MCF 10A (cell line): ENCODE measurements at regions not wholly inside any gene's neighbourhood (a gene's known extent, or its start where the extent isn't known, plus 50 kb on each side); places are given as distances from the start of the nearest gene placed in this dataset.

ENCODE experiments used
- BruUV-seq: library from RNA; stranded (reverse); fragments of 400-500 nt; replicated peaks from 2 replicates; lab custom pipeline; 2021; lab: Mats Ljungman, UMichigan
- CTCF ChIA-PET: fragments of 300-600 bp; sonication (Branson Sonifier 250); formaldehyde crosslinking; extraction: SDS; loops from one replicate; lab custom pipeline; 2021; ENCODE audit warnings: antibody characterized with exemption, inconsistent platforms; lab: Yijun Ruan, JAX
- POLR2A ChIA-PET: fragments of 300-600, 350-650 bp; sonication (Branson Sonifier 250); formaldehyde crosslinking; extraction: SDS; loops from one replicate; lab custom pipeline; 2020; ENCODE audit warnings: antibody characterized with exemption, inconsistent platforms; lab: Yijun Ruan, JAX
- DNase-seq: peaks from one replicate; pipeline ENCODE4 v3.0.0-alpha.2; 2018; ENCODE audit not compliant: unreplicated experiment
- H3K27ac Mint-ChIP-seq: one replicate; pipeline ENCODE4 v1.8.0; 2022; ENCODE audit warnings: mild to moderate bottlenecking, low read depth, mixed read lengths; ENCODE audit not compliant: unreplicated experiment
- H3K27me3 Mint-ChIP-seq: one replicate; pipeline ENCODE4 v1.8.0; 2022; ENCODE audit warnings: mixed read lengths; ENCODE audit not compliant: insufficient read depth, unreplicated experiment
- H3K36me3 Mint-ChIP-seq: one replicate; pipeline ENCODE4 v1.8.0; 2022; ENCODE audit warnings: mild to moderate bottlenecking, moderate library complexity, mixed read lengths; ENCODE audit not compliant: insufficient read depth, unreplicated experiment
- H3K4me1 Mint-ChIP-seq: one replicate; pipeline ENCODE4 v1.8.0; 2022; ENCODE audit warnings: mixed read lengths; ENCODE audit not compliant: insufficient read depth, unreplicated experiment
- H3K4me3 Mint-ChIP-seq: one replicate; pipeline ENCODE4 v1.8.0; 2022; ENCODE audit warnings: mild to moderate bottlenecking, moderate library complexity, mixed read lengths; ENCODE audit not compliant: unreplicated experiment
- H3K9me3 Mint-ChIP-seq: one replicate; pipeline ENCODE4 v1.8.0; 2022; ENCODE audit warnings: mixed read lengths; ENCODE audit not compliant: unreplicated experiment
- CTCF ChIP-seq: fragments of 200-600 bp; IDR thresholded peaks from one replicate; pipeline ENCODE4 v1.8.0; 2022; ENCODE audit warnings: antibody characterized with exemption, mild to moderate bottlenecking; ENCODE audit not compliant: unreplicated experiment
- intact Hi-C: fragments of 100-400 bp; cut with micrococcal nuclease; formaldehyde crosslinking; loops from 2 replicates; pipeline ENCODE4 v1.14.1; 2022

- Mint-ChIP-seq H3K27me3 (no peaks in the 10 kb centered on the region), H3K4me3 (no peak overlapping the region), H3K4me1 (peaks cover 14% of the 10 kb centered on the region), H3K9me3 (no peaks in the 10 kb centered on the region), H3K36me3 (no peaks in the 10 kb centered on the region), H3K27ac (no peak overlapping the region)
- intact Hi-C loops, result no loop called here
- TF ChIP-seq CTCF, result no peak
- CTCF ChIA-PET, result interaction anchor here (0.7 to 2.6 kb wide), 3 partner anchors 19 to 390 kb away, joined by 3 to 10 read pairs (median 5); no protein-coding TSS in a partner anchor
- POLR2A ChIA-PET, result interaction anchor here (0.6 kb wide), 2 partner anchors 155 to 366 kb away, joined by 3 read pairs; no protein-coding TSS in a partner anchor
- no peak for DNase-seq
- no TSS peak for BruUV-seq
Observed at GRCh38 chr2:160581035-160581434, 87.4 kb upstream of the RBMS1 start.

GRCh38 chr2:160581448-160581847 is 87.8 kb upstream of the RBMS1 start:
- POLR2A ChIA-PET, result interaction anchor here (0.6 to 0.7 kb wide), 2 partner anchors 10 to 366 kb away, joined by 3 to 4 read pairs; no protein-coding TSS in a partner anchor
- Mint-ChIP-seq H3K4me1 (peaks cover 14% of the 10 kb centered on the region), H3K4me3 (no peak overlapping the region), H3K27me3 (no peaks in the 10 kb centered on the region), H3K36me3 (no peaks in the 10 kb centered on the region), H3K9me3 (no peaks in the 10 kb centered on the region), H3K27ac (no peak overlapping the region)
- intact Hi-C loops, result no loop called here
- CTCF ChIA-PET, result interaction anchor here (0.8 to 2.6 kb wide), 3 partner anchors 19 to 337 kb away, joined by 3 to 10 read pairs (median 3); no protein-coding TSS in a partner anchor
- DNase-seq, result no peak
- BruUV-seq, result no TSS peak
- TF ChIP-seq CTCF, result no peak

- no TSS peak for BruUV-seq
Observed at GRCh38 chr2:160582081-160582480, 88.5 kb upstream of the RBMS1 start.

More at GRCh38 chr2:160582081-160582480, 88.5 kb upstream of the RBMS1 start:
- H3K36me3 Mint-ChIP-seq, result no peaks in the 10 kb centered on the region
- intact Hi-C loops, result no loop called here
- H3K27me3 Mint-ChIP-seq, result no peaks in the 10 kb centered on the region
- no peak overlapping the region for H3K27ac Mint-ChIP-seq
- ChIA-PET CTCF (interaction anchor here (0.8 to 2.6 kb wide), 3 partner anchors 20 to 336 kb away, joined by 3 to 10 read pairs (median 3); no protein-coding TSS in a partner anchor), POLR2A (interaction anchor here (0.6 to 0.7 kb wide), 3 partner anchors 9 to 92 kb away, joined by 3 to 5 read pairs (median 4); partner anchors contain the start of gene RBMS1)
- H3K4me1 Mint-ChIP-seq, result peaks cover 14% of the 10 kb centered on the region
- no peak overlapping the region for H3K4me3 Mint-ChIP-seq
- TF ChIP-seq CTCF, result no peak
- no peak for DNase-seq
- no peaks in the 10 kb centered on the region for H3K9me3 Mint-ChIP-seq
